Astrocyte (in vitro differentiated cells and primary cell): ENCODE measurements at regions not wholly inside any gene's neighbourhood (a gene's known extent, or its start where the extent isn't known, plus 50 kb on each side); places are given as distances from the start of the nearest gene placed in this dataset.

Experiments used
- DNase-seq: peaks from one replicate; pipeline ENCODE4 v3.0.0-alpha.2; 2010; ENCODE audit warnings: low read depth
- FAIRE-seq: peaks from 2 replicates; lab custom pipeline; 2011; peaks lifted over from hg19 to GRCh38; lab: Jason Lieb, UNC
- H2AFZ ChIP-seq: 2 replicates; pipeline ENCODE4 v1.6.0; 2012; ENCODE audit warnings: low read depth, low read length, inconsistent platforms
- H3K27ac ChIP-seq: 2 replicates; pipeline ENCODE4 v1.5.1; 2011; ENCODE audit warnings: low read depth, low read length, inconsistent platforms
- H3K27me3 ChIP-seq: 2 replicates; pipeline ENCODE4 v1.6.0; 2011; ENCODE audit warnings: low read length, inconsistent platforms; ENCODE audit not compliant: insufficient read depth
- H3K36me3 ChIP-seq: 2 replicates; pipeline ENCODE4 v1.5.1; 2011; ENCODE audit warnings: low read length, inconsistent platforms; ENCODE audit not compliant: insufficient read depth
- H3K4me1 ChIP-seq: 2 replicates; pipeline ENCODE4 v1.5.1; 2011; ENCODE audit warnings: low read length, inconsistent platforms; ENCODE audit not compliant: insufficient read depth
- H3K4me2 ChIP-seq: 2 replicates; pipeline ENCODE4 v1.6.0; 2012; ENCODE audit warnings: low read length, inconsistent platforms
- H3K4me3 ChIP-seq: 2 replicates; pipeline ENCODE4 v1.5.1; 2011; ENCODE audit warnings: low read depth, mild to moderate bottlenecking, low read length, inconsistent platforms; ENCODE audit not compliant: insufficient read depth
- H3K79me2 ChIP-seq: 2 replicates; pipeline ENCODE4 v1.6.0; 2012; ENCODE audit warnings: mild to moderate bottlenecking, low read length, inconsistent platforms; ENCODE audit not compliant: insufficient read depth
- H3K9ac ChIP-seq: 2 replicates; pipeline ENCODE4 v1.6.0; 2012; ENCODE audit warnings: mild to moderate bottlenecking, low read length, inconsistent platforms
- H3K9me3 ChIP-seq: 2 replicates; pipeline ENCODE4 v1.5.1; 2012; ENCODE audit warnings: low read depth, mild to moderate bottlenecking, low read length, inconsistent platforms; ENCODE audit not compliant: insufficient read depth
- H4K20me1 ChIP-seq: 2 replicates; pipeline ENCODE4 v1.6.0; 2012; ENCODE audit warnings: low read length, inconsistent platforms; ENCODE audit not compliant: insufficient read depth
- H3K27ac Mint-ChIP-seq: one replicate; pipeline ENCODE4 v1.8.0; 2021; ENCODE audit warnings: mild to moderate bottlenecking, mixed read lengths; ENCODE audit not compliant: unreplicated experiment
- H3K27me3 Mint-ChIP-seq: one replicate; pipeline ENCODE4 v1.8.0; 2021; ENCODE audit warnings: low read depth, mixed read lengths; ENCODE audit not compliant: unreplicated experiment
- H3K36me3 Mint-ChIP-seq: one replicate; pipeline ENCODE4 v1.8.0; 2021; ENCODE audit warnings: low read depth, mixed read lengths; ENCODE audit not compliant: unreplicated experiment
- H3K4me1 Mint-ChIP-seq: one replicate; pipeline ENCODE4 v1.8.0; 2021; ENCODE audit warnings: low read depth, mixed read lengths; ENCODE audit not compliant: unreplicated experiment
- H3K4me3 Mint-ChIP-seq: one replicate; pipeline ENCODE4 v1.8.0; 2021; ENCODE audit warnings: mild to moderate bottlenecking, moderate library complexity, mixed read lengths; ENCODE audit not compliant: unreplicated experiment
- H3K9me3 Mint-ChIP-seq: one replicate; pipeline ENCODE4 v1.8.0; 2021; ENCODE audit warnings: mild to moderate bottlenecking, mixed read lengths; ENCODE audit not compliant: unreplicated experiment
- EZH2 ChIP-seq: IDR thresholded peaks from 2 replicates; pipeline ENCODE4 v1.6.1; 2012; ENCODE audit warnings: mild to moderate bottlenecking, low read length, inconsistent platforms; ENCODE audit not compliant: insufficient read depth
- TF ChIP-seq, protein P1 (sequence below): IDR thresholded peaks from 2 replicates; pipeline ENCODE4 v1.5.1; 2011; ENCODE audit warnings: low read depth, mild to moderate bottlenecking, inconsistent platforms, low read length, moderate library complexity; ENCODE audit not compliant: insufficient read depth

DNA sequence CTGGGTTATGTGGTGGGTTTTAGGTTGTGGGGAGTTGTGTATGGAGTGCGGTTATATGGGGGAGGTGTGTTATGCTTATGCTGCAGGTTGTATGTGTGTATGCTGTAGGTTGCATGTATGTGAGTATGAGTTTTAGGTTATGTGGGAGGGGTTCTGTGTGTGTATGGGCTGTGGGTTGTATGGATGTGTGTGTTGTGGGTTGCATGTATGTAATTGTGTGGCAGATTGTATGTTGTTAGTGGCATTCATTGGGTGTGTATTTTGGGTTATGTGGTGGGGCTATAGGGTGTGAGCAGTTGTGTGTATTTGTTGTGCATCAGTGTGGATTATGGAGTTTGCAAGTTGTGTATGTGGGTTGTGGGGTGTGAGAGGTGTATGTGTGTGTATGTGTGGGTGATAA lies 277.4 kb downstream of the NPIPA8 start:
- no peak for DNase-seq
- H3K36me3 Mint-ChIP-seq = no peaks in the 10 kb centered on the region
- H3K9me3 ChIP-seq = peaks cover 4% of the 10 kb centered on the region
- no peaks in the 10 kb centered on the region for H3K27me3 ChIP-seq
- H3K27me3 Mint-ChIP-seq = peaks cover 2% of the 10 kb centered on the region
- H3K4me3 Mint-ChIP-seq = no peak overlapping the region
- no peak overlapping the region for H3K27ac Mint-ChIP-seq
- no peak for TF ChIP-seq EZH2
- TF ChIP-seq, protein P1, sequence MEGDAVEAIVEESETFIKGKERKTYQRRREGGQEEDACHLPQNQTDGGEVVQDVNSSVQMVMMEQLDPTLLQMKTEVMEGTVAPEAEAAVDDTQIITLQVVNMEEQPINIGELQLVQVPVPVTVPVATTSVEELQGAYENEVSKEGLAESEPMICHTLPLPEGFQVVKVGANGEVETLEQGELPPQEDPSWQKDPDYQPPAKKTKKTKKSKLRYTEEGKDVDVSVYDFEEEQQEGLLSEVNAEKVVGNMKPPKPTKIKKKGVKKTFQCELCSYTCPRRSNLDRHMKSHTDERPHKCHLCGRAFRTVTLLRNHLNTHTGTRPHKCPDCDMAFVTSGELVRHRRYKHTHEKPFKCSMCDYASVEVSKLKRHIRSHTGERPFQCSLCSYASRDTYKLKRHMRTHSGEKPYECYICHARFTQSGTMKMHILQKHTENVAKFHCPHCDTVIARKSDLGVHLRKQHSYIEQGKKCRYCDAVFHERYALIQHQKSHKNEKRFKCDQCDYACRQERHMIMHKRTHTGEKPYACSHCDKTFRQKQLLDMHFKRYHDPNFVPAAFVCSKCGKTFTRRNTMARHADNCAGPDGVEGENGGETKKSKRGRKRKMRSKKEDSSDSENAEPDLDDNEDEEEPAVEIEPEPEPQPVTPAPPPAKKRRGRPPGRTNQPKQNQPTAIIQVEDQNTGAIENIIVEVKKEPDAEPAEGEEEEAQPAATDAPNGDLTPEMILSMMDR = no peak
- no peaks in the 10 kb centered on the region for H4K20me1 ChIP-seq
- no peak overlapping the region for H2AFZ ChIP-seq
- H3K4me2 ChIP-seq = no peak overlapping the region
- no peak for FAIRE-seq
- H3K27ac ChIP-seq = no peak overlapping the region
- no peak overlapping the region for H3K4me3 ChIP-seq
- no peaks in the 10 kb centered on the region for H3K79me2 ChIP-seq
- no peaks in the 10 kb centered on the region for H3K4me1 ChIP-seq
- no peak overlapping the region for H3K9ac ChIP-seq
- no peaks in the 10 kb centered on the region for H3K9me3 Mint-ChIP-seq
- H3K4me1 Mint-ChIP-seq = no peaks in the 10 kb centered on the region
- H3K36me3 ChIP-seq = no peaks in the 10 kb centered on the region

DNA sequence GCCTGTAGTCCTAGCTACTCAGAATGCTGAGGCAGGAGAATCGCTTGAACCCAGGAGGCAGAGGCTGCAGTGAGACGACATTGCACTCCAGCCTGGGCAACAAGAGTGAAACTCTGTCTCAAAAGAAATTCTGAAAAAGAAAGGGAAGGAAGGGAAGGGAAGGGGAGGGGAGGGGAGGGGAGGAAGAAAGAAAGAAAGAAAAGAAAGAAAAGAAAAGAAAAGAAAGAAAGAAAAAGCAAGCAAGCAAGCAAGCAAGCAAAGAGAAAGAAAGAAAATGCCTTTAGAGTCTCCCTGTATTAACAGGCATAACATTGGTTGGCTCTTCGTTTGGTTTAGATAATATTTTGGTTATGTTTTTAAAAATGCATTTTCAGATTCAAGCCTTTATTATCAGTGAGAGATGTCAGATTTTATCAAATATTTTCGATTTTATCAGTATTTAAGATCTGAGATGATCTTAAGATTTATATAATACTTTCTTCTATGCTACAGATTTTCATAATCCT lies 281.1 kb downstream of the NPIPA8 start:
- Histone ChIP-seq H3K4me1 (no peaks in the 10 kb centered on the region), H3K4me2 (no peak overlapping the region), H4K20me1 (no peaks in the 10 kb centered on the region), H3K9me3 (no peaks in the 10 kb centered on the region), H3K4me3 (no peak overlapping the region), H2AFZ (no peak overlapping the region), H3K36me3 (no peaks in the 10 kb centered on the region), H3K27ac (no peak overlapping the region), H3K27me3 (no peaks in the 10 kb centered on the region), H3K79me2 (no peaks in the 10 kb centered on the region), H3K9ac (no peak overlapping the region)
- no peak overlapping the region for H3K4me3 Mint-ChIP-seq
- H3K27me3 Mint-ChIP-seq = peaks cover 18% of the 10 kb centered on the region
- no peak overlapping the region for H3K27ac Mint-ChIP-seq
- TF ChIP-seq, protein P1 = no peak
- TF ChIP-seq EZH2 = no peak
- no peaks in the 10 kb centered on the region for H3K4me1 Mint-ChIP-seq
- H3K9me3 Mint-ChIP-seq = no peaks in the 10 kb centered on the region
- FAIRE-seq (no peak), DNase-seq (no peak)
- no peaks in the 10 kb centered on the region for H3K36me3 Mint-ChIP-seq

DNA sequence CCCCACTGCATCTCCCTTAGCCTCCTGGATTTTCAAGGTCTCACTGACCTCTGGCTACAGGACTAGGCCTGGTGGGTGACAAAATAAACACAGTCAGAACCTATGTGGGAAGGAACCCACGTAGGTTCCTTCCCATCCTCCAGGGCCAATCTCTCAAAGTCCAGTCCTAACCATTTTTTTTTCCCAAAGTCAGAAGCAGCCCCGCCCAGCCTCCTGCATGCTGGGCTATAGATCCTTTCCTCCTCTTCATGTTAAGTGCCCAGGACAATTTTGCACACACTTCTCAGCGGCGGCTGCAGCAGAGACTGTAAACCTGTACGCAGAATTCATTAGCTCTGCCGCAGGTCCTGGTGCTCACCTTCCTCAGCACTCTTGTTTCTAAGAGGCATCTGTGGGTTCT lies 285.8 kb downstream of the NPIPA8 start:
- Mint-ChIP-seq H3K27ac (no peak overlapping the region), H3K9me3 (no peaks in the 10 kb centered on the region), H3K36me3 (no peaks in the 10 kb centered on the region), H3K27me3 (peaks cover 31% of the 10 kb centered on the region), H3K4me1 (no peaks in the 10 kb centered on the region), H3K4me3 (no peak overlapping the region)
- Histone ChIP-seq H3K79me2 (no peaks in the 10 kb centered on the region), H2AFZ (no peak overlapping the region), H3K9me3 (no peaks in the 10 kb centered on the region), H3K27me3 (no peaks in the 10 kb centered on the region), H3K36me3 (no peaks in the 10 kb centered on the region), H3K9ac (no peak overlapping the region), H3K4me3 (no peak overlapping the region), H3K4me2 (no peak overlapping the region), H3K27ac (no peak overlapping the region), H4K20me1 (no peaks in the 10 kb centered on the region), H3K4me1 (no peaks in the 10 kb centered on the region)
- TF ChIP-seq EZH2 = no peak
- TF ChIP-seq, protein P1 = no peak
- DNase-seq (no peak), FAIRE-seq (no peak)
